ENCODE measurements at regions not wholly inside any gene's neighbourhood (a gene's known extent, or its start where the extent isn't known, plus 50 kb on each side); places are given as distances from the start of the nearest gene placed in this dataset.
"Not testable (repeated sequence)": the region's sequence is repeated elsewhere in the genome, so short reads cannot be mapped to it uniquely, and the experiment has no call there.

DNA sequence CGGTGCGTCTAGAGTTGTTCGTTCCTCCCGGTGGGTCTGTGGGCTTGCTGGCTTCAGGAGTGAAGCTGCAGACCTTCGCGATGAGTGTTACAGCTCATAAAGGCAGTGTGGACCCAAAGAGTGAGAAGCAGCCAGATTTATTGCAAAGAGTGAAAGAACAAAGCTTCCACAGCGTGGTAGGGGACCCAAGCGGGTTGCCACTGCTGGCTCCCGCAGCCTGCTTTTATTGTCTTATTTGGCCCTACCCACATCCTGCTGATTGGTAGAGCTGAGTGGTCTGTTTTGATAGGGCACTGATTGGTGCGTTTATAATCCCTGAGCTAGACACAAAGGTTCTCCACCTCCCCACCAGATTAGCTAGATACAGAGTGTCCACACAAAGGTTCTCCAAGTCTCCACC lies 250.4 kb downstream of the GJA1 start:
- TF ChIP-seq EZH2 (IDR thresholded peaks at IDR 0.05; ENCODE audit: insufficient read depth, poor library complexity, severe bottlenecking); EZH2phosphoT487 (IDR thresholded peaks at IDR 0.05; ENCODE audit: insufficient read depth, low read depth): not testable (repeated sequence)
